ENCODE measurements at regions not wholly inside any gene's neighbourhood (a gene's known extent, or its start where the extent isn't known, plus 50 kb on each side); places are given as distances from the start of the nearest gene placed in this dataset.

DNA sequence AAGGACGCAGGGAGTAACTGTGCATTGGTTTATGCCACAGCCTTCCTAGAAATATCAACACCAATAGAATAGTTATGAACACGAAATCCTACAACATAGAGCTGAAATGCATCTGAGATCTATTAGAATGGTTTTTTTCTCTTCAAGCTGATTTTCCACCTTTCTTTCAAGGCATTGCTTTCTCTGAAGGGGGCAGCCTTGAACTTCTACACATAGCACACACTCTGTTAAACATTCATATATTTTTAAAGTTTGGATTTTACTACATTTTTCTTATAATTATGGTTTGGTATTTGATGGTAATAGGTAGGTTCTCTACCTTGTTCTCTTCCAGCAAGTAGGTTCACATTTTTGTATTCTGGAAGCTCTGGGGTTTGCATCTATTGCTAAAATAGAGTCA, 661.8 kb downstream of the SEMA5A start:
- intact Hi-C loops (cut with DNase I): no loop called here
- no peak for DNase-seq (ENCODE audit: low spot score)

DNA sequence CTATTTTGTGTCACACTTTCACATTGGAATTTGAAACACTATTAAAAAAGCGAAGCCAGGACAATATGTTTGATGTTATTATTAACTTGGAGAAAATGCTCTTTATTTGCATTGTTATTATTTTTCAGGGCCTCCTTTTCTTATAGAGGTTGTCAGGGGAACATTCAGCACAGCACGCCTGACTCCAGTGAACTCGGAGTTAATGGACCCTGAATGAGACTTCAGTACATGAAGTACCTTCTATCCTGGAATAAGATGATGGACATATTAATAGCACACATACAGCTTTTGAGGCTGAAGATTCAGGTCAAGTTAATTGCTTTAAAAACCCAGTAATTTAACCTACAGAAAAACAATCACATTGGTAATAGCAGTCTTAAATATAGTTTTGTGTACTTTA, 652.9 kb downstream of the SEMA5A start:
- intact Hi-C loops (cut with DNase I): no loop called here
- DNase-seq (ENCODE audit: low spot score): no peak

DNA sequence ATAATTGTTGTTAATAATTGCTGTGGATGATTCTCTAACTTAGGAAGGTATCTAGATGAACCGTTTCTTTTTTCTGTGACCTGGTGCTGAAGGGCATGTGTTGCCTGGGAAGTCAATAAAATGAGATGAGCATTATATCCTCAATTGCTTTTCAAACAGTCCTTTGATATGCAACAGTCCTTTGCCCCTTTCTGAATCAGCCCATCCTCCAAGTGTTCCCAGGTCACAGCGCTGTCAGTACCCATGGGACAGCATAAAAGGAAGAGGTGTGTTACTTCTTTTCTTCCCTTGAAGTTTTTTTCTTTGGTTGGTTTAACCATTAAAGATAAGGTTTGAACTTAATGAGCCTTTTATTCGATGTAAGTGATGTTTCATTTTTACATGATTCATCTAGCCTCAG, 651.8 kb downstream of the SEMA5A start:
- DNase-seq (ENCODE audit: low spot score): no peak
- intact Hi-C loops (cut with DNase I): no loop called here

DNA sequence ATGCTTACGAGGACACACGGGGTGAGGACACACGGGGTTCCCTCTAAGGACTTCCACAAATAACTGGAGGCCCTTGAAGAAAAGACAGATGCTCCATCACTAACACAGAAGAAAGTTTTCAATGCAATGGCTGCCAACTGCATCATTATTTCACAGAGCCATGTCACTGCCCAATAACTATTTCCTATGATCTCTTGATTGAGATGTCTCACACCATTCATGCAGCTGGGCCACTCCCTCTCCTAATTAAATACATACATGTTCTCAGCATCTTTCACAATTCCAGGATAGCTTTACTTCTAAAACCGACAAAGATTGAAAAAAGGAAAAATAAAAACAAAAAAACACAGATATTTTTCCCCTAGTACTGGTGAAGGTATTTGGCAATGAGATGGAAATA, 650.8 kb downstream of the SEMA5A start:
- intact Hi-C loops (cut with DNase I): no loop called here
- no peak for DNase-seq (ENCODE audit: low spot score)

DNA sequence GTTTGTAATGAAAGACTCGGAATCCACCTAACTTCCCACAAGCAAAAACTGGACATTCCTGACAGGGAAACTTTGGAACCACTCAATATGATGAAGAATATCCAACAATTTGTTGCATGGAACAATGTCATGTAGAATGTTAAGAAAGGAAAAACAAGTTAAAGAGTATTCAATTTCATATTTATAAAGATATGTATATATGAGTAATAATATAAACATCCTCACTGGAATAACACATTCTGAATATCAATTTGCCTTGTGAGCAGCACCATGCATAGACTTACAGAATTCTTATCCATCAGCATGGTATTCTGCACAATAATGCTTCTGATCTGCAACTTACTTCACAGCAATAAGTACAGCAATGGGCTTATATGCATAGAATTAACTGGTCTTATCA, 650.3 kb downstream of the SEMA5A start:
- intact Hi-C loops (cut with DNase I): no loop called here

DNA sequence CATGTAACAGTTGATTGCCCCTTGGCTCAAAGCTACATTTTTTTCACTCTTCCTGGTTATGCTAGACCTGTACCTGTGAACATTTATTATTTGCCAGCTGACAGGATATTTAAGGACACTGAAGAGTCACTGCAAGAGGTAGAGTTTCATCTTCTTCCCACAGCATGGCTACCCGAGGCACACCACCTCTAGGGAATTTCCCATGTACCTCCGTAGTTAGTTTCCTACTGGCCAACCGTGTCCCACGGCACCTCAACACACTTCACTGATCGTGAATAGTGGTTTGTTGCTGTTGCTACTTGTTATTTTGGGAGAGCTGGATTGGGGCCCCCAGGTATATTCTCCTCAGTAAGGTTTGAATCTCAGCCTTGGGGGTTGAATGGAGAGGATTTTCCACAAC, 648.6 kb downstream of the SEMA5A start:
- intact Hi-C loops (cut with DNase I): no loop called here
- no peak for DNase-seq (ENCODE audit: low spot score)

More for the DNA sequence above, 650.3 kb downstream of the SEMA5A start:
- DNase-seq (ENCODE audit: low spot score): no peak

DNA sequence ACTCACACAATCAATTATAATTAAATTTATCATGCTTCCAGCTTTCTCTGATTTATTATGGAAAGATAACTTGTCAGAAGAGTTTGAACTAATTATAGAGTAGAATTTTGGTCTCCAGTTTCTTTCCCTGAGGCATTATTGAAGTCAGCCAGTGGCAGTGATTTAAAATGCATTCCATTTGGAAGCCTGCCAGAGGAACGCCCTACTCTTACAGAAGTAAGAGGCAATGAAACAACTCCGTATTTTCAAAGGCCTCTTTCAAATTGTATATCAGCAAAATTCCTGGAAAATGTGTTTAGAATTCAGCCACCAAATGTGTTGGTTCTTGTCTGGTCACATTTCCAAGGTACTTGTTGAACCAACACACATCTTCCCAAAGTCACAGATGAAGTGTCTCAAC, 640.9 kb downstream of the SEMA5A start:
- no peak for DNase-seq (ENCODE audit: low spot score)
- intact Hi-C loops (cut with DNase I): no loop called here

DNA sequence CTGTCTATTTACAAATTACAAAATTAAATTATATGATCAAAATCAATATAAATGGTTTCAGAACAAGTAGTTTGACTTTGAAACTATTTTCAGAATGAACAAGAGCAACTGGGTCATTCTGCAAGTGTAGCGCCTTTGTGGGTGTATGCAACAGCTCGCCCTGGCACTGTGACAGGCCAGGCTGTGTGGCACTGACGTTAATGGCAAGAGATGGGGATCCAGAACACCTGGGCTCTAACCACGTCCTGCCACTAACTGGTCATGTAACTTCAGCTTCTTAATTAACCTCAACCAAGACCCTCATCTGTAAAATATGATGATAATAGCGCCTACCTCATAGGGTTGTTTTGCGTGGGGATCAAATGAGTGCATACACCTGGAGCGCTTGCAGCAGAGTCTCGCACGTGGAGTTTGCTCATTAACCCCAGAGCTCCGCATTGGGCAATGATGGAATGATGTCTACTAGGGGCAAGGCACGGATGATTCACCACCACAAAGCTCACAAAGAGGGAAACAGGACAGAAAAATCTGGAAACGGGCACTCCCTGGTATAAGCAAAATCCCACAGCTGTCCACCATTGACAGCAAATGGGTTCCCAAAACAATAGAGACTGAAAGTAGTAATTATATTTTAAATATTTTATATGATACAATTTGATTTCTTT, 639.4 kb downstream of the SEMA5A start:
- intact Hi-C loops (cut with DNase I): no loop called here
- DNase-seq (ENCODE audit: low spot score): no peak

DNA sequence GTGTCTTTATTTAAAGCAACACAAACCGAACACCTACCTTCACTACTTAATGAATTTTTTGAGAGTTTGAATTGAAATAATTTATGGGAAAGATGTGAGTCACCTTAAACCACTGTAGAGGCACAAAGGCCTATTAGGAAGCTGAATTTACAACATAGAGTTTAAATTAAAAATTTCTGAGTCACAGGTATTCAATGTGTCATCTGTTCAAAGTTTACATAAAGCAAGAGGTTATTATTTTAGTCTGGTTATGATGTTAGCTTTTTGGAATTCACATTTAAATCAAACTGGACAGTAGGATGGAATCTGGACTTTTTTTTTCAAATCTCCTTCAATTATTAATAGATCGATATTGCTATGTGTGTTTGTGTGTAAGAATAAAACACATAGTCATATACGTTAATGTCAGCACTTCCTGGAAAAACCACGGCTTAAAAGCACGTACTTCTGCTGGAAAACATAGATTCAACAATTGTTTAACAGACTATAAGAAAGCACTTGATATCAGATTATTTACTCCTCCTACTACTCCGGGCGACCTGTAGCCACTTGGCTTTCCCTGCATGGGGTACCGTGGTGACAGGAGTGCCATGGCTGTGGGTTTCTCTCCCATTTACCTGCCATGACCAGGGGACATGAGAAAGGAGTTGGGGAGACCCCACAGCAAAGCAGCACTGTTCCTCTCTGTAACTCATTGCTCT, 638.6 kb downstream of the SEMA5A start:
- intact Hi-C loops (cut with DNase I): no loop called here

DNA sequence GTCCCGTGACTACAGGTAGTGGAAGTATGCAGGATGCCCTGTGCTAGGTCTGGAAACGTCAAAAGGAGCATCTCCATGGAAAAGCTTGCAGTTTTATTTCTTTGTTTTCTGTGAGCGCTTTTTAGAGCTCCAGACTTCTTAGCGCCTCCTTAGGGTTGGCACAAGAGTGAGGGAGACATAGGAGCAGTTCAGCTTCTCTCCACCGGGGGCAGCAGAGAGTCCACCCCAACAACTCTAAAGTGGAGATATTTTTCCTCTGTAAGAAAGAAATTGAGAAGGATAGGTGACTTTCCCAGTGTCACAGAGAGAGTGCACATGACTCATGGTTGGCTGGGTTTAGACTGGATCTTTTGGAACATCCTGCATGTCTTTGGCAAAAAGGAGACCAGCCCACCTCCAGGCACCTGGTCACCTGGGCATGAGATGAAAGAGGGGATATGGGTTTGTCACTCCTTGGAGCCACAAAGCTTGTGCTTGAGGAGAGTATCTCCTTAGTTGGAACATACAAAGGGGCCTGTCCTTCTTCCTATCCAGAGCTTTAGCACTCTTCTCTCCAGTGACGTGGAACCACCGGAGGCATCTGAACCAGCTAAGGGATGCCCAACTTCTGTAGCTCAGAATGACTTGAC, 637.7 kb downstream of the SEMA5A start:
- intact Hi-C loops (cut with DNase I): no loop called here
- no peak for DNase-seq (ENCODE audit: low spot score)

More for the DNA sequence above, 638.6 kb downstream of the SEMA5A start:
- DNase-seq (ENCODE audit: low spot score): no peak

DNA sequence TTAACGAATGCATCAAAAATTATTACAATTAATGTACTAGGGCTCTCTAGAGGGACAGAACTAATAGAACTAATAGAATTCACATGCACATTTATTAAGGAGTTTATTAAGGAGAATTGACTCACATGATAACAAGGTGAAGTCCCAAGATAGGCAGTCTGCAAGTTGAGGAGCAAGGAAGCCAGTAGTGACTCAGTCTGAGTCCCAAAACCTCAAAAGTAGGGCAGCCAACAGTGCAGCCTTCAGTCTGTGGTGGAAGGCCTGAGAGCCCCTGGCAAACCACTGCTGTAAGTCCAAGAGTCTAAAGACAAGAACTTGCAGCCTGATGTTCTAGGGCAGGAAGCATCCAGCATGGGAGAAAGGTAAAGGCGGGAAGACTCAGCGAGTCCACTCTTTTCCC, 633.8 kb downstream of the SEMA5A start:
- DNase-seq (ENCODE audit: low spot score): no peak
- intact Hi-C loops (cut with DNase I): no loop called here

DNA sequence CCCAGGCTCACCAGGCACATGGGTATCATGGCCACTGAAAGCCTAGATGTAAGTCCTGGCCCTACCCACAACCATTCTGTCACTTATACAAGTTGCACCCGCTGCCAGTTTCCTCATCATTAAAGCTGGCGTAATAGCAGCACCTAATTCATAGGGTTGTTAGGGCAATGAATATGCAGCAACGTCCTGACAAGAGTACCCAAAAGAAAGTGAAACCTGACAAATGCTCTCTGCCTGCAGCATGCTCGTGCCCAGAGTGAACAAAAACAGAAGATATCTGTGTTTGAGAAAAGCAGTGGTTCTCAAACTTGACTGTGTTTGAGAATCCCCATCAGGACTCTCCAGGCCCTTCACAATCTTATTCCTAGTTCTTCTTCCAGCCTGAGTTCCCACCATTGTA, 632.4 kb downstream of the SEMA5A start:
- intact Hi-C loops (cut with DNase I): no loop called here

DNA sequence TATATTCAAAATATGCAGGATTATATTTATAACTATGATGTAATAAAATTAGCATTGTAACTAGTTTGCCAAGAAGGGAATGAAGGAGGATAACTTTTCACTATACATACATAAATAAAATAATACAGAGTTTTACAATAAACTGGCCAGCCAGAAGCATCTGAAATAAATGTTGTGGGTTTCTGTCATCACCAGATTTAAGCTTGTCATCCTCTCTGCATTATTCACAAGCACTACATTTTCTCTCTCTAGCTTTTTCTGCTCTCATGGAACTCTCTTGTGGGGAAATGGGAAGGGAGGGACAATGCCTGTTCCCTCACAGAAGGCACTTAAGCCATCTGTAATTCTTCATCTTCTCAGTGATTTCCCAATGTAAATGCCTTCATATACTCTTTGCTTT, 626.8 kb downstream of the SEMA5A start:
- intact Hi-C loops (cut with DNase I): no loop called here
- DNase-seq (ENCODE audit: low spot score): no peak

More for the DNA sequence above, 632.4 kb downstream of the SEMA5A start:
- DNase-seq (ENCODE audit: low spot score): no peak

DNA sequence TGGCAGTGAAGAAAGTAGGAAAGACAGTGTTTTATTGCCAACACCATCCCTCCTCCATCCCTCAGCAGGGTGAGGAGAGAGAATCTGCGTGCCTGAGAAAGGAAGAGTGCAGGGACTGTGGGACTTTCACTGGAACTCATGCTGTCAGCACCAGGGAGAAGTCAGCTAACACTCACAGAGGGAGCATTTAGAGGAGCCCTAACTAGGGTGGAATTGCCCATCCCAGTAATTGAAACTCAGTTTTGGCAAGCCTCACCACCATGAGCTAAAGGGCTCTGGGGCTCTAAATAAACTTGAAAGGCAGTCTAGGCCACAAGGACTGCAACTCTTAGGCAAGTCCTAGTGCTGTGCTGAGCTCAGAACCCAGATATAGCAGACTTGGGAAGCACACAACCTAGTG, 622.3 kb downstream of the SEMA5A start:
- intact Hi-C loops (cut with DNase I): no loop called here
- DNase-seq (ENCODE audit: low spot score): no peak

DNA sequence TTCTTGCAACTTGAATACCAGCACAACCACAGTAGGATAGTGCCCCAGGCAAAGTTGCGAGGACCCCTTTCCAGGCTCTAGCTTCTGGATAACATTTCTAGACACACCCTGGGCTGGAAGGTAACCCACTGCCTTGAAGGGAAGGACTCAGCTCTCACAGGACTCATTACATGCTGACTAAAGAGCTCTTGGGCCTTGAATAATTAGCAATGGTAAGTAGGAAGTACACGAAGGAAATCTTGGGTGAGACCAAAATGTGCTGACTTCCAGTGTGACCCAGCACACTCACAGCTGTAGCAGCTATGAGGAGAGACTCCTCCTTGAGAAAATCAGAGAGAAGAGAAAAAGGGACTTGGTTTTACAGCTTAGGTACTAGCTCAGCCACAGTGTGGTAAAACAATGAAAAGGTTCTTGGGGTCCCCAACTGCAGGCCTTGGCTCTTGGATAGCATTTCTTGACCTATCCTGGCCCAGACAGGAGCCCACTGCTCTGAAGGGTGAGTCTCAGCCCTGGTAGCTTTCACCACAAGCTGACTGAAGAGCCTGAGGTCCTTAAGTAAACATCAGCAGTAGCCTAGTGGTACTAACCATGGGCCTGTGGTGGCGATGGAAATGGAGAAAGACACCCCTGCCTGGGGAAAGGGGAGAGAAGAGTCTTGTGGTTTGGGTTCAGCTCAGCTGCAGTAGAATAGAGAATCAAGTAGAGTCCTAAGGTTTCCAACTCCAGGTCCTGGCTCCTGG, 621.7 kb downstream of the SEMA5A start:
- intact Hi-C loops (cut with DNase I): no loop called here
- DNase-seq (ENCODE audit: low spot score): no peak

DNA sequence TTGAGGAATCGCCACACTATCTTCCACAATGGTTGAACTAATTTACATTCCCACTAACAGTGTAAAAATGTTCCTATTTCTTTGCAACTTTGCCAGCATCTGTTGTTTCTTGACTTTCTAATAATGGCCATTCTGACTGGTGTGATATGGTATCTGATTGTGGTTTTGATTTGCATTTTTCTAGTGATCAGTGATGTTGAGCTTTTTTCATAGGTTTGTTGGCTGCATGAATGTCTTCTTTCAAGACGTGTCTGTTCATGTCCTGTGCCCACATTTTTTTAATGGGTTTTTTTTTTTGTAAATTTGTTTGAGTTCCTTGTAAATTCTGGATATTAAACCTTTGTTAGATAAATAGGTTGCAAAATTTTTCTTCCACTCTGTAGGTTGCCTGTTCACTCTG, 615.9 kb downstream of the SEMA5A start:
- intact Hi-C loops (cut with DNase I): no loop called here
- DNase-seq (ENCODE audit: low spot score): no peak

DNA sequence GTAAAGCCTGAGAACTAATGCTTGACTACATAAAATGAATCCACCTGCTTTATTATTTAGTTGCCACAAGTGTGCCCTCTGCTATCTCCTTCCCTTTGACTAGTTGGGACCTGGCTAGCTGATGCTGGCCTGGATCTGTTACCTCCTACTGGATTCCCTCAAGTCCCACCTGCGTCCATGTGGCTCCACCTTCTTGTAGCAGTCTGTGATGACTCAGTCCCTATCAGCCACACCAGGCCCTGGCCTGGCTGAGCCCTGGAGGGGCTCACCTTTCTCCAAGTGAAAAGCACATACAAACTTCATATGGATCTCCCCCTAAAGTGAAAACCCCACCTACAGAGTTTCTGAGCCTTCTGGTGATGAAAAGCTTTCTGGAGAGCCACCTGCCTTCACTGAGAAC, 611.4 kb downstream of the SEMA5A start:
- no peak for DNase-seq (ENCODE audit: low spot score)
- intact Hi-C loops (cut with DNase I): no loop called here

DNA sequence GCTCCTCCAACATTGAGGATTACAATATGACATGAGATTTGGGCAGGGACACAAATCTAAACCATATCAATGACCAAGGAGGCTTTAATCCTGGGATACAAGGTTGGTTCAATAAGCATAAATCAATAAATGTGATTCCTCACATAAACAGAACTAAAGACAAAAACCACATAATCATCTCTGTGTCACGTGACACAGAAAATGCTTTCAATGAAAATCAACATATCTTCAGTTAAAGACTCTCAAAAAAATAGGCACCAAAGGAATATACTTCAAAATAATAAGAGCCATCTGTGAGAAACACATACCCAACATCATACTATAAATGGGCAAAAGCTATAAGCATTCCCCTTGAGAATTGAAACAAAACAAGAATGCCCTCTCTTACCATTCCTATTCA, 604.9 kb downstream of the SEMA5A start:
- intact Hi-C loops (cut with DNase I): no loop called here
- no peak for DNase-seq (ENCODE audit: low spot score)

DNA sequence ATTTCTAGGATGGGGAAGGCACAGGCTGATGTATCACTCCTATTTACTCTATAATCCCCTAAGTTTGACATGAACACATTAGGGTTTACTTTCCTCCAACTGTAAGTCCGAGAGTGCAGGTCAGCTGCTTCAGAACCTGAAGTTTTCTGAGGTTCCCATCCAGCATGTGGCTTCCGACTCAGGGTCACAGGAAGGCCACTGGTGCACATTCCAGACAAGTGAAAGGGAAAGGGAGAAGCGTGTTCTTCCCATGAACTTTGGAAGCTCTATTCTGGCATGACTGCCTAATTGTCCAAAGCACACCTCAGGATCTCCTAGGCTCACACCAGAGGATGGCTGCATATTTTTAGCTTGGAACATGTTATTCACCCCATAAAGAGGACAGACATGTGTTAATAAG, 602.6 kb downstream of the SEMA5A start:
- intact Hi-C loops (cut with DNase I): no loop called here
- DNase-seq (ENCODE audit: low spot score): no peak

DNA sequence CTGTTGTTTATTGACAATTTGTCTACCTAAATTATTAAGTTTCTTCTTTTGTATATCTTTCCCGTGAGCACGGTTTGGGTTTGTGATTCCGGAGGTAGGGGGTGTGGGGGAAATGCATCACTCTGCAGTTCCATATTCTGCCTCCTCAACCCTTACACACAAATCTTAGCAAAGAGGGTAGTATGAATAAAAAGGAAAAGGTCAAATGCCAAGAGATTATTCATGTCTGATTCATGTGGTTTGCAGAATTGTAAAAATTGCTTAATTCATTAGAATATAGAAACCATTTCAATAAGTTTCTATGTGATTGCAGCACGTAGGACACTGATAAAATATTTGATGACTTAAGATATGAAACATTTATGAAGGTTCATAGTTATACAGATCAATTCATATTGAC, 601.9 kb downstream of the SEMA5A start:
- no peak for DNase-seq (ENCODE audit: low spot score)
- intact Hi-C loops (cut with DNase I): no loop called here

All from posterior vena cava (tissue), 2 donors.